Uterus (tissue), 2 donors: ENCODE measurements at regions not wholly inside any gene's neighbourhood (a gene's known extent, or its start where the extent isn't known, plus 50 kb on each side); places are given as distances from the start of the nearest gene placed in this dataset.
"Not testable (repeated sequence)": the region's sequence is repeated elsewhere in the genome, so short reads cannot be mapped to it uniquely, and the experiment has no call there.

ENCODE experiments used
- CTCF ChIP-seq, 4 experiments: fragments of 200-600 bp in 2 of 4; fragments of 450-650 bp in 2 of 4; sonication (generic) in 2 of 4; IDR thresholded peaks; one replicate each; pipeline ENCODE4 v1.5.1; 2016 to 2019; ENCODE audit warnings: antibody characterized with exemption in 4 of 4, mild to moderate bottlenecking in 2 of 4, moderate library complexity in 1 of 4
- POLR2A ChIP-seq, 2 donors: fragments of 450-650 bp; IDR thresholded peaks; one replicate each; pipeline ENCODE4 v1.6.1; 2016; ENCODE audit warnings: antibody characterized with exemption in 2 of 2, mild to moderate bottlenecking in 1 of 2, moderate library complexity in 1 of 2

- TF ChIP-seq CTCF, POLR2A (IDR thresholded peaks at IDR 0.05): not testable (repeated sequence)
Measured at GRCh38 chr9:40173316-40173715, 817.8 kb downstream of the SPATA31A1 start.
